Fibroblast of the aortic adventitia (primary cell): ENCODE measurements at regions not wholly inside any gene's neighbourhood (a gene's known extent, or its start where the extent isn't known, plus 50 kb on each side); places are given as distances from the start of the nearest gene placed in this dataset.
A peak's percentile ranks its signal among the peaks of the same experiment; 100 is the strongest.
"Not testable (repeated sequence)": the region's sequence is repeated elsewhere in the genome, so short reads cannot be mapped to it uniquely, and the experiment has no call there.

Experiments
- DNase-seq: peaks from one replicate; pipeline ENCODE4 v3.0.0-alpha.2; 2010; ENCODE audit warnings: low read depth
- H3K4me3 ChIP-seq: 2 replicates; pipeline ENCODE4 v1.5.1; 2011; ENCODE audit warnings: low read depth, mild to moderate bottlenecking, control low read depth, low read length, moderate library complexity
- CTCF ChIP-seq: IDR thresholded peaks from 2 replicates; pipeline ENCODE4 v1.5.1; 2011; ENCODE audit warnings: mild to moderate bottlenecking, low read length, control low read depth, inconsistent platforms; ENCODE audit not compliant: insufficient read depth

GRCh38 chr15:66885281-66885915, 180.0 kb upstream of the SMAD3 start:
- DNase-seq = no peak
- TF ChIP-seq CTCF = no peak
- no peak overlapping the region for H3K4me3 ChIP-seq

- no peak for TF ChIP-seq CTCF
- DNase-seq = no peak
- no peak overlapping the region for H3K4me3 ChIP-seq
Observed at GRCh38 chr15:66886241-66886675, 179.1 kb upstream of the SMAD3 start.

GRCh38 chr15:66886686-66887273, 178.6 kb upstream of the SMAD3 start:
- no peak overlapping the region for H3K4me3 ChIP-seq
- DNase-seq = no peak
- TF ChIP-seq CTCF = no peak

GRCh38 chr15:66889298-66889697, 176.1 kb upstream of the SMAD3 start:
- not testable (repeated sequence) for DNase-seq, H3K4me3 ChIP-seq

- no peak overlapping the region for H3K4me3 ChIP-seq
- peak; percentile 63 for DNase-seq
- no peak for TF ChIP-seq CTCF
Observed at GRCh38 chr15:66891776-66892175, 173.6 kb upstream of the SMAD3 start.

- DNase-seq = no peak
- no peak for TF ChIP-seq CTCF
- H3K4me3 ChIP-seq = no peak overlapping the region
Observed at GRCh38 chr15:66893294-66893693, 172.1 kb upstream of the SMAD3 start.

GRCh38 chr15:66894363-66894762, 171.0 kb upstream of the SMAD3 start:
- DNase-seq = no peak
- no peak overlapping the region for H3K4me3 ChIP-seq
- TF ChIP-seq CTCF = no peak
